ENCODE measurements at regions not wholly inside any gene's neighbourhood (a gene's known extent, or its start where the extent isn't known, plus 50 kb on each side); places are given as distances from the start of the nearest gene placed in this dataset.
"Not testable (repeated sequence)": the region's sequence is repeated elsewhere in the genome, so short reads cannot be mapped to it uniquely, and the experiment has no call there.

DNA sequence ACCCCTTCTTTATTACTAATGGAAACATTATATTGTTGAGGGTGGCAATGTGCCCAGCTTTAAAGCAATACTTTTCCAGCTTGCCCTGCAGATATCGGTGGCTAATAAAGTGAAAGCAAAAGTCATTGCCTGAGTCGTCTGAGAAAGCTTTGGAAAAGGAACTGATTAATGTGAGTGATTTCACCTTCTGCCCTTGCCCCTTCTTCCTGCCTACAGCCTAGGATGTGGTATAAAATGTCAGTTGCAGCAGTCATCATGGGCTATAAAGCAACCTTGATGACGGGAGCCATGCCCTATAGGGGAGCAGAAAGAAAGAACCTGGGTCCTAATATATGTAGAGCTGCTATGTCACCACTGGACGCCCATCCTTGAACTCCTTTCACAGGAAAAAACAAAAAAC, 132.4 kb upstream of the USP9X start:
- no peak for DNase-seq

DNA sequence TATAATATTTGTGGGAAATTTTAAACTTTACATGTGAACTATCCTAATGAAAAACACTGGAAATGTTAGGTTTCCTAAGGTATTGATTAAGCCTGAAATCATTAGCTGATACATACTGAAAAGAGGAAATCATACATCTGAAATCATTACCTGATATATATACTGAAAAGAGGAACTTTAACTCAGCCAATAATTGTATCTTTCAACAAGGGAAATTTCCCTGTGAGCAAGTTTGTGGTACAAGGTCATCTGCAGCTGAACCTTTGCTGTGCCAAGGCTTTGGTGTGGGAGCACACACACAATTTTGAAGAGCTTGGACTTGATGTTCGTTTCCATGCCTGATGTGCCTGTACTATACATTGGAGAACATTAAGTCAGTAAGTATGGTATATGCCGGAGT, 131.9 kb upstream of the USP9X start:
- DNase-seq: no peak

DNA sequence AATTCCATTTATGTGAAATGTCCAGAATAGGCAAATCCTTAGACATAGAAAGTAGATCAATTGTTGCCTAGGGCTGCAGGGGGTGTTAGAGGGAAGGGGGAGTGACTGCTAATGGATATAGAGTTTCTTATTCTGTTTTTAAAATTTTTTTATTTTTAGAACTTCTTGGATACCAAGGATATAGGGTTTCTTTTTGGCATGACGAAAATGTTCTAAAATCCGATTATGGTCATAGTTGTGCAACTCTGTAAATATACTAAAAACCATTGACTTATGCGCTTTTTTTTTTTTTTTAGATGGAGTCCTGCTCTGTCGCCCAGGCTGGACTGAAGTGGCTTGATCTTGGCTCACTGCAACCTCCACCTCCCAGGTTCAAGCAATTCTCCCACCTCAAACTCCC, 125.2 kb upstream of the USP9X start:
- DNase-seq: no peak

DNA sequence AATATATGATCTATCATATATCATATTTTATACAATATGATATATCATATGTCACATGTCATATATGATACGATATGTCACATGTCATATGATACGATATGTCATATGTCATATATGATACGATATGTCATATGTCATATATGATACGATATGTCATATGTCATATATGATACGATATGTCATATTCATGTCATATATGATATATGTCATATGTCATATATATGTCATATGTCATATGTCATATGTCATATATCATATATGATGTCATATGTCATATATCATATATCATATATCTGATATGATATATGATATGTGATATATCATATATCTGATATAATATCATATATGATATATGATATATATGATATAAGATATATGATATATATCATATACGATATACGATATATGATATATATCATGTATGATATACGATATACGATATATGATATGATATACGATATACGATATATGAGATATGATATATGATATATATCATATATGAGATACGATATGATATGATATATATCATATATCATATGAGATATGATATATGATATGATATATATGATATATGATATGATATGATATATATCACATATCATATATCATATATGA, 122.3 kb upstream of the USP9X start:
- no peak for DNase-seq

DNA sequence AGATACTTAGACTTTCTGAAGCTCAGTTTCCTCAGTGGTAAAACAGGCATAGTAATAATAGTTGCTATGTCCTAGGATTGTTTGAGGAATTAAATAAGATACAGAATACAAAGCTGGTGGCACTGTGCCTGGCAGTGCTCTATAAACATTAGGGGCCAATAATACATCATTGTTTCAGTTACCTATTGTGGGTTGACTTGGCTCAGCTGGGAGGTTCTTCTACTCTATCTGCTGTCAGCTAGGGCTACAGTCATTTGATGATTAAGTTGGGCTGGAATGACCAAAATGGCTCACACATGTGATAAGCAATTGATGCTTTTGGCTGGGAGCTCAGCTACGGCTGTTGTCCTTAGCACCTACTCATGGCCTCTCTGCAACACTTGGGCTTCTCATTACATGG, 121.2 kb upstream of the USP9X start:
- DNase-seq: no peak

DNA sequence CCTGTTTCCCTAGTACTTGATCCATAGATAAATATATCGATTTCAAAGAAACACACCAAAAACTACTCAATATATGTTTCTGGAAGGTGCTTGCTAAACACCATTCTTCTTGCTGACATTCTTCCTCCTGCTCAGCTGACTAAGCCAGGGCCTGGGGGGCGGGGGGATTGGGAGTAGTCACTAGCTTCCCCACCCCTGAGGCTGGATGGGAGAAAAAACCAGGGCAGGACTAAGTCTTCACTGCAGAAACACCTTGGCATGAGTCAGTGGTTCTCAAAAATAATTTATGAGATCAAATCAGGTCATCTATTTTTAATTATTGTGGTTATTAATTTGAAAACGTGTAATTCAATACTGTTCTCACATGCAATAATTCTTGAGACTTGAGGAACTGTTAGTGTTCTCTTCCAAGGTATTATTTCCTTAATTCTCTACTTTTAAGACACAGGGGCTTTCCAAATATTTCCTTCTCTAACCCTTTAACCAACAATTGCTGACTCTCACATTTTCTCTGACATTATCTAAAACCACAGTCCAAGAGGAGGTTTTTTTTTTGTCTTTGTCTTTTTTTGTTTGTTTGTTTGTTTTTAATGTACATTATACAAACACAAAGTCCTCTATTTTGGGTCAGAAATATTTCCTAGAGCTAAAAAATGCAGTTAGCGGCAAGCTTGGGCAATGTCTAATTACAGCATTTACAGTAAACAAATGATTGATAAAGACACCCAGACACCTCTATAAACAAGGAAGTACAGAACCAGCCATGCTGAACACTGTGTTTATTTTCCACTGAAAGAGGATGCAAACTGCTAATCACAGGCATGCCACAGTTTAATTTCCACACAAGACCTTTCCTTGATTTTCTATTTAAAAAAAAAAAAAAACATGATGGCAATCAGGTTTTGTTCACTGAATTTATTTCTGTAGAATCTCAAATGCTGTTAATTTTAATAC, 120.3 kb upstream of the USP9X start:
- DNase-seq: no peak

DNA sequence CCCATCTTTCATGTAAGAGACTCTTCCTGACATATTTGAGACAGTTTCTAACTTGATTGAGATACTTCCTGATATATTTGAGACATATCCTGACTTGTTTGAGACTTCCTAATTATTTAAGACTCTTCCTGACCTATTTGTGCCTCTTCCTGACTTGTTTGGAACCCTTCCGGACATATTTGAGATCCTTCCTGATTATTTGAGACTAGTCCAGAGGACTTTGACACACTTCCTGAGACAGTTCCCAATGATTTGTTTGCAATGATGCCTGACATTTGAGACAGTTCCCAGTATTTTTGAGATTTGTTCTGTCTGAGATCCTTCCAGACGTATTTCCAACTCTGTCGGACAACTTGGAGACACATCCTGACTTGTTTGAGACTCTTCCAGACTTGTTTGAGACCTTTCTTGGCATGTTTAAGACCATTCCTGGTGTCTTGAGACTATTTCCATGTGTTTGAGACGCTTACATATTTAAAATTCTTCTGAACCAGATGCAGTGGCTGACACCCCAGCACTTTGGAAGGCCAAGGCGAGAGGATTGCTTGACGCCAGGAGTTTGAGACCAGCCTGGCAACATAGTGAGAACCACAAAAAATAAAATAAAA, 118.9 kb upstream of the USP9X start:
- DNase-seq: no peak

DNA sequence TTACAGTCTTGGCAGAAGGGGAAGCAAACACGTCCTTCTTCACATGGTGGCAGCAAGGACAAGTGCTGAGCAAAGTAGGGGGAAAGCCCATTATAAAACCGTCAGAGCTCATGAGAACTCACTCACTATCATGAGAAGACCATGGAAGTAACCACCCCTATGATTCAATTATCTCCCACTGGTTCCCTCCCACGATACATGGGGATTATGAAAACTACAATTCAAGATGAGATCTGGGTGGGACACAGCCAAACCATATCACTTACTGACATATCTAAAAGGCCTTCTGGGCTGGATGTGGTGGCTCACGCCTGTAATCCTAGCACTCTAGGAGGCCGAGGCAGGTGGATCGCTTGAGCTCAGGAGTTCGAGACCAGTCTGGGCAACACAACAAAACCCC, 117.1 kb upstream of the USP9X start:
- no peak for DNase-seq

DNA sequence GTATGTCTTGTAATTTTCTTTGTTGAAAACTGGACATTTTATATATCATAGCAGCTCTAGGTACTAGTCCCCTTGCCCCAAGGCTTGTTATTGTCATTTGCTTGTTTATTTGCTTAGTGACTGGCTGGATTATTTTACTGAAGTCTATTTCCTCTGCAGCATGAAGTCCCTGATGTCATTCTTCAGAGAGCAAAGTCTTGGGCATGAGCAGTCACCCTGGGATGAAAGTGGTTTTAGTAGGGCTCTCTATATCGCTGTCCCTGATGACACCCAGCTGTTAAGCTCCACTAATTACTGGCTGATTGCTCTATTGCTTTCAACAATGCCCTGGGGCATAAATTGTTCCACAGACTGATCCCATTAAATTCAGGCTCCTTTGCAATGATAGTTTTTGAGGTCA, 113.5 kb upstream of the USP9X start:
- no peak for DNase-seq

DNA sequence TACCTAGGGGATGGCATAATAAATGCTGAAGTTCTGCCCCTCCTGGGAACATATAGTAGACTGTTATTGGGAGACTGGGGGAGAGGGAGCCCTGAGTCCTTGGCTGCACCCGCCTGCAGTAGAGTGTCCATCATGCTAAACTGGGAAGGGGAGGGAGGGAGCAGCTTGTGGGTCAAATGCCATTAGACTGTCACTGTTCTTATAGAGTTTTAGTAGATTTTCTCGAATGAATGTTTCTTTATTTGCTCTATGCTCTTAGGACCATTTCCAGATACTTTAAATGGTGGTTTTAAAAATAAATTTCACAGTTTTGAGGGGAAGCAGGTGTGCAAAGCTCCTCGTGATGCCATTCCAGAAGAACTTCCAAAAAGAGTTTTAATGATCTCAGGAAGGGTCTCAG, 111.6 kb upstream of the USP9X start:
- DNase-seq: no peak

DNA sequence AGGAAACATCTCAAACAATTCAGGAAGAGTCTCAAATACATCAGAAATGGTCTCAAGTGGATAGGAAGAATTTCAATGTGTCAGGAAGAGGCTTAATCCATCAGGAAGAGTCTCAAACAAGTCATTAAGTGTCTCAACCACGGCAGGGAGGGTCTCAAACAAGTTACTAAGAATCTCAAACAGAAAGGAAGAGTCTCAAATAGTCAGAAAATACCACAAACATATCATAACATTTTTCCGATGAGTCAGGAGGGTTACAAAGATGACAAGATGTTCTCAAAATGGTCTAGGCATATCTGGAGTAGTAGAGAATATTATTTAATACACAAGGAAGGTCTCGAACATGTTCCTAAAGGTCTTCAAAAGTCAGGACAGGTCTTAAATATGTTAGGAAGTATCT, 109.3 kb upstream of the USP9X start:
- DNase-seq: no peak

DNA sequence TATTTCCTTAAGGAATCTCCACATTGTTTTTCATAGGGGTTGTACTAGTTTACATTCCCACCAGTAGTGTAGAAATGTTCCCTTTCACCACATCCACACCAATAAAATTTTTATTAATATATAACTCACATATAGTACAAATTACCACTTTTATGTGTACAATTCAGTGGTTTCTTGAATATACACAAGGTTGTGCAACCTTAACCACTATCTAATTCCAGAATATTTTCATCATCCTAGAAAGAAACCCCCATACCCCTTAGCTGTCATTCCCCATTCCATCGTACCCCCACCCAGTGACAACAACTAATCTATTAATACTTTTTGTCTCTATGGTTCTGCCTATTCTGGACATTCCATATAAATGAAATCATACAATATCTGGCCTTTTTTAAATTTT, 108.3 kb upstream of the USP9X start:
- DNase-seq: no peak

DNA sequence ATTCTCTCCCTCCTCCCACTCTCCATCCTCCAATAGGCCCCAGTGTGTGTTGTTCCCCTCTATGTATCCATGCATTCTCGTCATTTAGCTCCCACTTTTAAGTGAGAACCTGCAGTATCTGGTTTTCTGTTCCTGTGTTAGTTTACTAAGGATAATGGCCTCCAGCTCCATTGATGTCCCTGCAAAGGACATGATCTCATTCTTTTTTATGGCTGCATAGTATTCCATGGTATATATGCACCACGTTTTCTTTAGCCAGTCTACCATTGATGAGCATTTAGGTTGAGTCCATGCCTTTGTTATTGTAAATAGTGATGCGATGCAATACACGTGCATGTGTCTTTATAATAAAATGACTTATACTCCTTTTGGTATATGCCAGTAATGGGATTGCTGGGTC, 100.3 kb upstream of the USP9X start:
- no peak for DNase-seq

DNA sequence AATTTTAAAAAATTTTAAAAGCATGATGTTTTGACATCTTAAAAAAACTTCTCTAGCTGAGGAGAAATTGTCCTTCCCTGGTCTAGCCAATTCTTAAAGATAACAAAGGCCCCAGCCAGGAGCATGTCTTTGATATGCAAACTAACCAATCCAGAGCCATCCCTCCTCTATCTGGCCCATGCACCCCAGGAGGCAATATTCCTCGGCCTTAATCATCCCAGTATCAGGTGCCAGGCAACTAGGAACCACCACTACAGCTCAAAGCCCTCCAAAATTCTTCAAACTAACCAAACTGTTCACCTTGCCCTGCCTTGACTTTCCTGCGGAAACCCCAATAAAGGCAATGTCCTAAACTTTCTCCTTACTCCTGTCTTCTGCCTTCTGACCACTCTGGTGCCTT, 97.8 kb upstream of the USP9X start:
- no peak for DNase-seq

DNA sequence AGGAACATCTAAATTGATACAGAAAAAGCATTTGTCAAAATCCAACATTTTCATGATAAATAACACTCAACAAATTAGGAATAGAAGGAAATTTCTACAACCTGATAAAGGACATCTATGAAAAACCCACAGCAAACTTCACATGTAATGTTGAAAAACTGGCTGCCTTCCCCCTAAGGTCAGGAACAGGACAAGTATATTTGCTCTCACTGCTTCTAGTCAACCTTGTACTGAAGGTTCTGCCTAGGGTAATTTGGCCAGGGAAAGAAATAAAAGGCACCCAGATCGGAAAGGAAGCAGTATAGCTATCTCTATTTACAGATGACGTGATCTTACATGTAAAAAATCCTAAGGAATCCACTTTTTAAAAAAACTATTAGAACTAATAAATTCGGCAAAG, 97.1 kb upstream of the USP9X start:
- no peak for DNase-seq

DNA sequence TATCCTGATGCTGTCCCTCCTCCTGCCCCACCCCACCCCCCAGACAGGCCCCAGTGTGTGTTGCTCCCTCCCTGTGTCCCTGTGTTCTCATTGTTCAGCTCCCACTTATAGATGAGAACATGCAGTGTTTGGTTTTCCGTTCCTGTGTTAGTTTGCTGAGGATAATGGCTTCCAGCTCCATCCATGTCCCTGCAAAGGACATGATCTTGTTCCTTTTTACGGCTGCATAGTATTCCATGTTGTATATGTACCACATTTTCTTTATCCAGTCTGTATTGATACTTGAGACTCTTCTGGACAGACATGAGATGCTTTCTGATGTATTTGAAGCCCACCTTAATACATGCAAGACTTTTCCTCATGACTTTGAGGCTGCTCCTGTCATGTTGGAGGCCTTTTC, 91.8 kb upstream of the USP9X start:
- not testable (repeated sequence) for DNase-seq

DNA sequence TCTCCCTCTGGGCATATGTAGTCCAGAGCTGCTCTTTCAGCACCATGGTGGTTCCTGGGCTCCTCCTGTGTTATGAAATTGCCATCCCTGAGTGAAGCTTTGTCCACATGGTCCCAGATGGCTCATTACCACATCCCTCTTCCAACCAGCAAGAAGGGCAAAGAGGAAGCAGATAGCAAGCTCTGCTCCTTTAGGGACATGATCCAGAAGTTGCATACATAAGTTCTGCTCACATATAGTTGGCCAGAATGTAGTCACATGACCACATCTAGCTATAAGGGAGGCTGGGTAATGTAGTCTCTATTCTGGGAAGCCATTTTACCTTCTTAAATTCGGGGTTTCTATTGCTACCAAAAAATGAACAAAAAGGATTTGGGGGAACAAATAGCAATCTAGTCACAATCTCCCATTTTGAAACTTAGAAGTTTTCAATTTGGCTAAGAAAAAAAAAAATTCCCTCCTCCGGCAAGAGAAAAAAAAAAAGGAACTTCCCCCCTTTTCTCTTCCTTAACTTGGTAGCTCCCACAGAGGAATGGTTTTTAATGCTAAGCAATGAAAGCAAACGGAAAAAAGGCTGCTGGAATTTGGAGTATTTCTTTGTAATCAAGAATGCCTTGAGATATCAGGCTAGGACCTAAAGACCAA, 88.2 kb upstream of the USP9X start:
- DNase-seq: no peak

DNA sequence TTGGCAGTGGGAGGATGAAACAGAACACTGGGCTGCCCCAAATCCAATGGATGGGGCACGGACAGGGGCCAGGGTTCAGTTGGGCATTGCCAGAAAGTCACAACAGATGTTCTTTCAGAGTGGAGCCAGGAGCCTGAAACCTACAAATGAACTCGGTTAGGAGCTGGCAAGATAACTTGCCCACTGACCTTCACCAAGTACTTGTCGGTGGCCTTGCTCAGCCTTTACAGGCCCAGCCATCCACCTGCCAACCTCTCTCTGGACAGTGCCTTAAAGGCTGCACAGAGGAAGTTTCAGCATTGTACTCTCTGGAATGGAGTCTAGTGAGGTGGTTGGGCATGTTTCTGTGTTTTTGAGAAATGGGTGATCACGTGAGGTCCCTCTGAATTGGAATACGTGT, 87.1 kb upstream of the USP9X start:
- no peak for DNase-seq

DNA sequence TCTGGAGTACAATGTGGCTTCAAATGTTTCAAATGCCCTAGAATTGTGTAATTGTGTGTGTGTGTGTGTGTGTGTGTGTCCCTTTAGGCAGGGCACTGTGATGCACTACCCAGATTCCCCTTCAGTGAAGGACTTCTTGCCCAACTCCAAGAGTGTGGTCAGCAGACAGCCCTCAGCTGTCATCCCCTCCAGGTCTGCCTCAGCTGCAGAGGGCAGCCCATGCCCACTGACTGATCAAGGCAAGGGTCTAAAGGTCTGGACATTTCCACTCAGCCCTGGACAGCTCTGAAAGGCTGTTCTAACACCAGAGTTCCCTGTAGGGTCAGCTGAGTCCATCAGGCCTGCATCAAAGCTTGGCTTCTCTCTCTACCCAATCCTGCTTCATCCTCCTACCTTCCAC, 83.9 kb upstream of the USP9X start:
- no peak for DNase-seq

DNA sequence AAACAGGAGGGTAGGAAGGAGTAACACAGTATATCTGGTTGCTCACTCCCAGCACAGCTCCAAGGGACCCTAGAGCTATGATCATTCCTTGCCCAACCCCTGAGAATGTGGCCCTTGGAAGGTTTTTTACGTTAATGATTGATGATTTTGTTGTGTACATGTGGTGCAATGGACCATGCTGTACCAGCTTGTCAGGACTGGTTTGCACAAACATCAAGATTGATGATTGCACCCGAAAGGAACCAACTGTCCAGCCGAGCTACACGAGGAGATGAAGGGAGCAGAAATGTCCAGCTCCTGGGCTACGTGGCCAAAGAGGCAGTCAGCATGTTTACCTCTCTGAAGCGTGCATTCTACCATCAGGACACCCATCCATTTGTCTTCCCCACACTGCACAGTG, 83.2 kb upstream of the USP9X start:
- no peak for DNase-seq

DNA sequence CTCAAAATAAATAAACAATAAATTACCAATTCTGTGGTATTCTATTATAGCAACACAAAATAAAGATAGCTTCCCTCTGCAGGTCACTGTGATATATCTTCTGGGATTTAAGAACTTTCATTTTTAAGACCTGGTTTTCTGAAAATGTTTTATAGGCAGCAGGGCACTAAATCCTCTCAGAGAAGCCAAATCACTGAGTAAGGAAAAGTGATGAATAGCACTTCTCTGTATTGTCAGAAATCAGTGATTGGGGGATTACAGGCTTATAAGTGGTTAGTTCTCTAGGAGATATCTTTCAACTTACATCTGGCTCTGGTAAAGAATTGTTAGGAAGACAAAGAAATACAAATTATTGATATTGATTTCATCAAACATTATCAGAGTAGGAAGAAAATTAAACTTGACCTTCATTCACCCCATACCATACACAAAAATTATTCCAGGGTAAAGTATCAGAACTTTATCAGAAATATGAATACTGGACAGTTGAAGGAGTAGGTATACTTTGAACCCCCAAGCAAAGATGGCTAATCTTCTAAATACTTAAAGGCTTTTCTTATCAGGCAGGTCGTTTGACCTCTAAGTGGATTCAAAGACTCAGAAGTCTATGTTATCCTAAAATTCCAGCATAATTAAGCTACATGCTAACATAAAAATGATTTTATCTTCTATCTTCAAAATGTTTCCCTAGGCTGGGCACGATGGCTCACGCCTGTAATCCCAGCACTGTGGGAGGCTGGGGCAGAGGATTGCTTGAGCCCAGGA, 81.6 kb upstream of the USP9X start:
- no peak for DNase-seq

DNA sequence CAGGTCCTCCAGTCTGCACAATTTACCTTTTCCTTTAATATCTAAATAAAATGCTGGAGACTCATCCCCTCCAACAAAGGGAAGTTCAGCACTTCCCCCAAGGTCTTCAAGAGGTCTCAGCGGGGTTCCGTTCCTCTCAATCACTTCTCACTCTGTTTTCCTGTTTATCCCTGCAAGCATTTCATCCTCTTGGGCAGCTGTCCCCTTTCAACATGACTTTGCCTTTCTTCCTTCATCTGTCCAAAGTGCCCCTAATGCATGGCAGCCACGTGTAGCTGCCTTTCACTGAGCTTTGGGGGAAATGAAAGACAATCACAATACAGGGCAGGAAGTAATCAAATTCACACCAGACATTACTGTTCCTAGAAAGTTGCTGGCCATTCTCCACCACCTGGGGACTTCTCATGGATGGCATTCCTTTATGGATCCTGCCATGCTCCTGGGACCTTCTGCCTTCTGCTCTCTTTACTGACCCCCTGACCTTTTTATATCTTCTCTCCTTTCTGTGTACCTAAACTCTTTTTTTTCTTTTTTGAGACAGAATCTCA, 79.7 kb upstream of the USP9X start:
- no peak for DNase-seq

All from activated gamma-delta T cell treated with Interleukin-2 at 50 U/mL for 16 hours (primary cell).